GM18519 (cell line): ENCODE measurements at regions not wholly inside any gene's neighbourhood (a gene's known extent, or its start where the extent isn't known, plus 50 kb on each side); places are given as distances from the start of the nearest gene placed in this dataset.

Source experiments
- ATAC-seq: cut with Tn5 transposase; IDR thresholded peaks from one replicate; pipeline ENCODE4 v1.9.1; 2021; ENCODE audit warnings: mild to moderate bottlenecking, moderate library complexity; ENCODE audit not compliant: unreplicated experiment, low FRiP score

GRCh38 chr12:75844049-75844770 is 187.4 kb downstream of the PHLDA1 start:
- ATAC-seq: no peak

GRCh38 chr12:75842090-75842489 is 189.5 kb downstream of the PHLDA1 start:
- ATAC-seq: no peak

GRCh38 chr12:75840994-75841355 is 190.6 kb downstream of the PHLDA1 start:
- no peak for ATAC-seq

GRCh38 chr12:75838309-75838708 is 193.3 kb downstream of the PHLDA1 start:
- ATAC-seq: no peak

- ATAC-seq: no peak
Observed at GRCh38 chr12:75837700-75838099, 193.9 kb downstream of the PHLDA1 start.

GRCh38 chr12:75836533-75836932 is 195.0 kb downstream of the PHLDA1 start:
- no peak for ATAC-seq

- ATAC-seq: no peak
Observed at GRCh38 chr12:75834591-75834990, 197.0 kb downstream of the PHLDA1 start.

- no peak for ATAC-seq
Observed at GRCh38 chr12:75833268-75833667, 198.3 kb downstream of the PHLDA1 start.

- ATAC-seq: no peak
Observed at GRCh38 chr12:75831402-75831801, 200.2 kb downstream of the PHLDA1 start.

GRCh38 chr12:75827061-75827460 is 204.5 kb downstream of the PHLDA1 start:
- no peak for ATAC-seq

- ATAC-seq: no peak
Observed at GRCh38 chr12:75825686-75826085, 205.9 kb downstream of the PHLDA1 start.

- ATAC-seq: no peak
Observed at GRCh38 chr12:75823475-75823874, 208.1 kb downstream of the PHLDA1 start.

GRCh38 chr12:75822416-75822815 is 209.2 kb downstream of the PHLDA1 start:
- no peak for ATAC-seq

GRCh38 chr12:75820848-75821578 is 210.6 kb downstream of the PHLDA1 start:
- ATAC-seq: no peak

GRCh38 chr12:75820071-75820470 is 211.5 kb downstream of the PHLDA1 start:
- no peak for ATAC-seq

GRCh38 chr12:75819512-75819911 is 212.1 kb downstream of the PHLDA1 start:
- no peak for ATAC-seq

- ATAC-seq: no peak
Observed at GRCh38 chr12:75818863-75819262, 212.7 kb downstream of the PHLDA1 start.

- ATAC-seq: no peak
Observed at GRCh38 chr12:75816897-75817296, 214.7 kb downstream of the PHLDA1 start.

GRCh38 chr12:75815756-75816155 is 215.8 kb downstream of the PHLDA1 start:
- no peak for ATAC-seq

GRCh38 chr12:75814851-75815754 is 216.5 kb downstream of the PHLDA1 start:
- ATAC-seq: peak; percentile 41

GRCh38 chr12:75813072-75813471 is 218.5 kb downstream of the PHLDA1 start:
- ATAC-seq: no peak
